Neuronal stem cell (in vitro differentiated cells): ENCODE measurements at regions not wholly inside any gene's neighbourhood (a gene's known extent, or its start where the extent isn't known, plus 50 kb on each side); places are given as distances from the start of the nearest gene placed in this dataset.

ENCODE experiments used
- DNase-seq: peaks from one replicate; pipeline ENCODE4 v3.0.0-alpha.2; 2013; ENCODE audit warnings: low spot score
- H2AFZ ChIP-seq: one replicate; pipeline ENCODE4 v1.6.1; 2013; ENCODE audit warnings: mild to moderate bottlenecking, low read length, inconsistent platforms
- H2AK5ac ChIP-seq: 2 replicates; pipeline ENCODE4 v1.6.1; 2013; ENCODE audit warnings: low read depth, mild to moderate bottlenecking, inconsistent platforms, low read length, moderate library complexity, mixed read lengths
- H2BK120ac ChIP-seq: 2 replicates; pipeline ENCODE4 v1.6.1; 2013; ENCODE audit warnings: low read depth, mild to moderate bottlenecking, inconsistent platforms, low read length, moderate library complexity, mixed read lengths
- H2BK12ac ChIP-seq: one replicate; pipeline ENCODE4 v1.6.1; 2013; ENCODE audit warnings: low read length, inconsistent platforms
- H2BK15ac ChIP-seq: 2 replicates; pipeline ENCODE4 v1.6.1; 2013; ENCODE audit warnings: mild to moderate bottlenecking, low read length, inconsistent platforms, mixed read lengths
- H2BK5ac ChIP-seq: one replicate; pipeline ENCODE4 v1.6.1; 2013; ENCODE audit warnings: inconsistent platforms, mild to moderate bottlenecking, low read length, moderate library complexity
- H3K14ac ChIP-seq: one replicate; pipeline ENCODE4 v1.6.1; 2013; ENCODE audit warnings: low read length, inconsistent platforms
- H3K18ac ChIP-seq: 2 replicates; pipeline ENCODE4 v1.6.1; 2013; ENCODE audit warnings: low read length, inconsistent platforms
- H3K23ac ChIP-seq: 2 replicates; pipeline ENCODE4 v1.6.1; 2013; ENCODE audit warnings: low read depth, mild to moderate bottlenecking, mixed read lengths, low read length, inconsistent platforms; ENCODE audit not compliant: poor library complexity
- H3K27ac ChIP-seq: replicated peaks from 3 replicates; pipeline ENCODE4 v1.5.1; 2013; ENCODE audit warnings: low read length, inconsistent platforms
- H3K27me3 ChIP-seq, 3 experiments: 2 replicates each; pipeline ENCODE4 v1.6.1; 2013; ENCODE audit warnings: low read length in 3 of 3, mild to moderate bottlenecking in 2 of 3, inconsistent platforms in 1 of 3, low read depth in 1 of 3, mixed read lengths in 1 of 3, moderate library complexity in 1 of 3; ENCODE audit not compliant: control insufficient read depth in 3 of 3, insufficient read depth in 3 of 3
- H3K36me3 ChIP-seq, 2 donors: replicated peaks in 1 of 2; 2 replicates each; pipeline ENCODE4 v1.6.1; 2013; ENCODE audit warnings: low read length in 2 of 2; ENCODE audit not compliant: control insufficient read depth in 2 of 2, insufficient read depth in 2 of 2
- H3K4ac ChIP-seq: 2 replicates; pipeline ENCODE4 v1.6.1; 2013; ENCODE audit warnings: inconsistent platforms, mild to moderate bottlenecking, low read length, moderate library complexity
- H3K4me1 ChIP-seq, 2 donors: 1 replicate in 1 of 2; 2 replicates in 1 of 2; pipeline ENCODE4 v1.6.1; 2013; ENCODE audit warnings: low read length in 2 of 2, low read depth in 1 of 2; ENCODE audit not compliant: control insufficient read depth in 2 of 2, insufficient read depth in 1 of 2
- H3K4me2 ChIP-seq: one replicate; pipeline ENCODE4 v1.6.1; 2013; ENCODE audit warnings: mild to moderate bottlenecking, low read length, inconsistent platforms; ENCODE audit not compliant: insufficient read depth, poor library complexity, severe bottlenecking
- H3K4me3 ChIP-seq, 2 donors: 2 replicates each; pipeline ENCODE4 v1.5.1; 2013; ENCODE audit warnings: low read length in 2 of 2, mild to moderate bottlenecking in 2 of 2, inconsistent platforms in 1 of 2, moderate library complexity in 1 of 2
- H3K79me1 ChIP-seq: one replicate; pipeline ENCODE4 v1.6.1; 2013; ENCODE audit warnings: low read depth, mild to moderate bottlenecking, inconsistent platforms, low read length, moderate library complexity
- H3K9ac ChIP-seq: one replicate; pipeline ENCODE4 v1.6.1; 2013; ENCODE audit warnings: mild to moderate bottlenecking, low read depth, low read length, inconsistent platforms; ENCODE audit not compliant: poor library complexity
- H3K9me3 ChIP-seq, 2 donors: replicated peaks in 1 of 2; 2 replicates each; pipeline versions ENCODE3 to v1.6.1; 2013; ENCODE audit warnings: low read length in 2 of 2, mild to moderate bottlenecking in 2 of 2, inconsistent platforms in 1 of 2, low read depth in 1 of 2, mixed read lengths in 1 of 2, moderate library complexity in 1 of 2; ENCODE audit not compliant: control insufficient read depth in 2 of 2, insufficient read depth in 1 of 2
- H4K8ac ChIP-seq: one replicate; pipeline ENCODE4 v1.6.1; 2013; ENCODE audit warnings: low read depth, mild to moderate bottlenecking, inconsistent platforms, low read length, moderate library complexity
- H4K91ac ChIP-seq: one replicate; pipeline ENCODE4 v1.6.1; 2013; ENCODE audit warnings: low read length, low read depth, mild to moderate bottlenecking, inconsistent platforms; ENCODE audit not compliant: poor library complexity
- WGBS, 2 donors: extraction: QIAGEN DNeasy Blood & Tissue Kit; methylation state at CpG; one replicate each; pipeline ENCODE4 v1.1.7; 2013; ENCODE audit warnings: missing lambda C conversion rate in 2 of 2, mixed read lengths in 1 of 2; ENCODE audit not compliant: insufficient read length in 2 of 2, insufficient replicate concordance in 1 of 2; ENCODE audit errors: extremely low coverage in 2 of 2; 5-methylcytosine and 5-hydroxymethylcytosine counted together

GRCh38 chr2:66093371-66093770 lies 341.6 kb upstream of the MEIS1 start:
- Histone ChIP-seq H3K36me3 (no peaks in the 10 kb centered on the region), H3K4ac (no peak overlapping the region), H3K14ac (no peak overlapping the region), H3K18ac (no peak overlapping the region), H4K91ac (no peak overlapping the region), H2BK5ac (no peak overlapping the region), H3K4me1 (peaks cover 0 to 2% of the 10 kb centered on the region in 2 donors), H2BK120ac (no peak overlapping the region), H2BK12ac (no peak overlapping the region), H3K4me3 (no peak overlapping the region), H3K27me3 (no peaks in the 10 kb centered on the region), H3K9ac (no peak overlapping the region), H3K79me1 (no peaks in the 10 kb centered on the region), H2AK5ac (no peak overlapping the region), H3K4me2 (no peak overlapping the region), H3K27ac (no peak overlapping the region), H2AFZ (no peak overlapping the region), H3K9me3 (no peaks in the 10 kb centered on the region), H4K8ac (no peak overlapping the region), H3K23ac (no peak overlapping the region), H2BK15ac (no peak overlapping the region)
- no peak for DNase-seq
- no CpG with 5 or more reads among the region's 1 CpG for WGBS, 2 donors

GRCh38 chr2:66084948-66085590 lies 349.9 kb upstream of the MEIS1 start:
- Histone ChIP-seq H2AK5ac (no peak overlapping the region), H3K18ac (no peak overlapping the region), H3K9ac (no peak overlapping the region), H2BK15ac (no peak overlapping the region), H2BK12ac (no peak overlapping the region), H3K79me1 (no peaks in the 10 kb centered on the region), H4K91ac (no peak overlapping the region), H4K8ac (no peak overlapping the region), H3K27ac (no peak overlapping the region), H3K4me3 (no peak overlapping the region), H2BK5ac (no peak overlapping the region), H3K23ac (no peak overlapping the region), H2BK120ac (no peak overlapping the region), H3K4me1 (peaks cover 0 to 10% of the 10 kb centered on the region in 2 donors), H3K4ac (no peak overlapping the region), H3K14ac (no peak overlapping the region), H2AFZ (no peak overlapping the region), H3K36me3 (no peaks in the 10 kb centered on the region), H3K27me3 (no peaks in the 10 kb centered on the region), H3K9me3 (peaks cover 0 to 2% of the 10 kb centered on the region in 2 donors), H3K4me2 (no peak overlapping the region)
- no peak for DNase-seq
- no CpG with 5 or more reads among the region's 9 CpGs for WGBS, 2 donors

GRCh38 chr2:66082581-66082980 lies 352.3 kb upstream of the MEIS1 start:
- H3K23ac ChIP-seq = no peak overlapping the region
- H3K14ac ChIP-seq = no peak overlapping the region
- H4K8ac ChIP-seq = no peak overlapping the region
- no peak overlapping the region for H3K4me3 ChIP-seq
- no peak overlapping the region for H3K18ac ChIP-seq
- no peaks in the 10 kb centered on the region for H3K79me1 ChIP-seq
- no peak overlapping the region for H2BK5ac ChIP-seq
- no peak overlapping the region for H2AK5ac ChIP-seq
- no peak overlapping the region for H3K27ac ChIP-seq
- no CpG with 5 or more reads among the region's 1 CpG for WGBS, 2 donors
- no peak overlapping the region for H2BK15ac ChIP-seq
- H3K36me3 ChIP-seq = no peaks in the 10 kb centered on the region
- H3K9ac ChIP-seq = no peak overlapping the region
- H3K4me2 ChIP-seq = no peak overlapping the region
- no peak for DNase-seq
- no peak overlapping the region for H4K91ac ChIP-seq
- no peak overlapping the region for H2BK120ac ChIP-seq
- no peak overlapping the region for H3K4ac ChIP-seq
- no peak overlapping the region for H2AFZ ChIP-seq
- H3K27me3 ChIP-seq = no peaks in the 10 kb centered on the region
- peaks cover 0 to 11% of the 10 kb centered on the region in 2 donors for H3K4me1 ChIP-seq
- peaks cover 0 to 2% of the 10 kb centered on the region in 2 donors for H3K9me3 ChIP-seq
- H2BK12ac ChIP-seq = no peak overlapping the region

- Histone ChIP-seq H3K27ac (no peak overlapping the region), H3K4ac (no peak overlapping the region), H2BK5ac (no peak overlapping the region), H2BK15ac (no peak overlapping the region), H2BK120ac (no peak overlapping the region), H3K4me3 (no peak overlapping the region), H3K4me2 (no peak overlapping the region), H2BK12ac (no peak overlapping the region), H2AFZ (no peak overlapping the region), H3K36me3 (no peaks in the 10 kb centered on the region), H3K9me3 (no peaks in the 10 kb centered on the region), H3K14ac (no peak overlapping the region), H3K79me1 (no peaks in the 10 kb centered on the region), H4K91ac (no peak overlapping the region), H3K23ac (no peak overlapping the region), H3K9ac (no peak overlapping the region), H3K18ac (peak overlapping the region; percentile 2), H3K27me3 (no peaks in the 10 kb centered on the region), H2AK5ac (no peak overlapping the region), H4K8ac (no peak overlapping the region), H3K4me1 (peaks cover 0 to 11% of the 10 kb centered on the region in 2 donors)
- no CpG with 5 or more reads among the region's 5 CpGs for WGBS, 2 donors
- DNase-seq = no peak
Observed at GRCh38 chr2:66080127-66080526, 354.8 kb upstream of the MEIS1 start.
